ENCODE measurements at regions not wholly inside any gene's neighbourhood (a gene's known extent, or its start where the extent isn't known, plus 50 kb on each side); places are given as distances from the start of the nearest gene placed in this dataset.

GRCh38 chr3:86711634-86712033 lies 279.3 kb downstream of the VGLL3 start:
- no peak for DNase-seq

GRCh38 chr3:86708893-86709292 lies 282.1 kb downstream of the VGLL3 start:
- no peak for DNase-seq

- DNase-seq, result no peak
Observed at GRCh38 chr3:86702381-86702958, 288.5 kb downstream of the VGLL3 start.

GRCh38 chr3:86695752-86696151 lies 295.2 kb downstream of the VGLL3 start:
- DNase-seq, result no peak

GRCh38 chr3:86673991-86674390 lies 317.0 kb downstream of the VGLL3 start:
- DNase-seq, result no peak

GRCh38 chr3:86661817-86662216 lies 329.1 kb downstream of the VGLL3 start:
- DNase-seq, result no peak

GRCh38 chr3:86658876-86659275 lies 332.1 kb downstream of the VGLL3 start:
- no peak for DNase-seq

- no peak for DNase-seq
Observed at GRCh38 chr3:86654806-86655460, 336.0 kb downstream of the VGLL3 start.

GRCh38 chr3:86653661-86654205 lies 337.2 kb downstream of the VGLL3 start:
- DNase-seq, result no peak

GRCh38 chr3:86648087-86648486 lies 342.9 kb downstream of the VGLL3 start:
- no peak for DNase-seq

- no peak for DNase-seq
Observed at GRCh38 chr3:86645756-86646155, 345.2 kb downstream of the VGLL3 start.

- DNase-seq, result no peak
Observed at GRCh38 chr3:86634361-86634760, 356.6 kb downstream of the VGLL3 start.

GRCh38 chr3:86629511-86629910 lies 361.4 kb downstream of the VGLL3 start:
- no peak for DNase-seq

- no peak for DNase-seq
Observed at GRCh38 chr3:86624192-86624591, 366.8 kb downstream of the VGLL3 start.

- no peak for DNase-seq
Observed at GRCh38 chr3:86618706-86619105, 372.2 kb downstream of the VGLL3 start.

GRCh38 chr3:86605166-86605565 lies 385.8 kb downstream of the VGLL3 start:
- no peak for DNase-seq

- DNase-seq, result no peak
Observed at GRCh38 chr3:86595696-86596095, 395.3 kb downstream of the VGLL3 start.

- no peak for DNase-seq
Observed at GRCh38 chr3:86594838-86595237, 396.1 kb downstream of the VGLL3 start.

GRCh38 chr3:86578071-86578470 lies 412.9 kb downstream of the VGLL3 start:
- no peak for DNase-seq

- no peak for DNase-seq
Observed at GRCh38 chr3:86563400-86563970, 427.5 kb downstream of the VGLL3 start.

GRCh38 chr3:86562090-86562489 lies 428.9 kb downstream of the VGLL3 start:
- no peak for DNase-seq

- no peak for DNase-seq
Observed at GRCh38 chr3:86561215-86561614, 429.7 kb downstream of the VGLL3 start.

GRCh38 chr3:86554383-86554782 lies 436.6 kb downstream of the VGLL3 start:
- DNase-seq, result no peak

- no peak for DNase-seq
Observed at GRCh38 chr3:86547692-86548091, 443.3 kb downstream of the VGLL3 start.
